Calu3 (cell line): ENCODE measurements at regions not wholly inside any gene's neighbourhood (a gene's known extent, or its start where the extent isn't known, plus 50 kb on each side); places are given as distances from the start of the nearest gene placed in this dataset.

Experiments
- BruUV-seq: library from RNA; stranded (reverse); fragments of 400-500 nt; replicated peaks from 2 replicates; lab custom pipeline; 2021; lab: Mats Ljungman, UMichigan
- CTCF ChIA-PET: fragments of 300-600 bp; sonication (Branson Sonifier 250); formaldehyde crosslinking; loops from one replicate; lab custom pipeline; 2022; ENCODE audit warnings: antibody characterized with exemption; lab: Charles Lee
- DNase-seq: peaks from one replicate; pipeline ENCODE4 v3.0.0; 2022
- H3K27ac Mint-ChIP-seq: one replicate; pipeline ENCODE4 v1.8.0; 2022; ENCODE audit warnings: mixed read lengths; ENCODE audit not compliant: unreplicated experiment
- H3K27me3 Mint-ChIP-seq: one replicate; pipeline ENCODE4 v1.8.0; 2022; ENCODE audit warnings: mixed read lengths; ENCODE audit not compliant: unreplicated experiment
- H3K36me3 Mint-ChIP-seq: one replicate; pipeline ENCODE4 v1.8.0; 2022; ENCODE audit warnings: mild to moderate bottlenecking, moderate library complexity, mixed read lengths; ENCODE audit not compliant: insufficient read depth, unreplicated experiment
- H3K4me1 Mint-ChIP-seq: one replicate; pipeline ENCODE4 v1.8.0; 2022; ENCODE audit warnings: mild to moderate bottlenecking, low read depth, mixed read lengths; ENCODE audit not compliant: unreplicated experiment
- H3K4me3 Mint-ChIP-seq: one replicate; pipeline ENCODE4 v1.8.0; 2022; ENCODE audit warnings: mild to moderate bottlenecking, low read depth, moderate library complexity, mixed read lengths; ENCODE audit not compliant: unreplicated experiment
- H3K9me3 Mint-ChIP-seq: one replicate; pipeline ENCODE4 v1.8.0; 2022; ENCODE audit warnings: low read depth, mixed read lengths; ENCODE audit not compliant: unreplicated experiment
- intact Hi-C: fragments of 100-400 bp; cut with micrococcal nuclease; formaldehyde crosslinking; loops from one replicate; pipeline ENCODE4 v1.10.0; 2022; ENCODE audit not compliant: unreplicated experiment
- TF ChIP-seq, protein P1 (sequence below): fragments of 200-600 bp; IDR thresholded peaks from one replicate; pipeline ENCODE4 v1.8.0; 2022; ENCODE audit warnings: antibody characterized with exemption; ENCODE audit not compliant: unreplicated experiment

DNA sequence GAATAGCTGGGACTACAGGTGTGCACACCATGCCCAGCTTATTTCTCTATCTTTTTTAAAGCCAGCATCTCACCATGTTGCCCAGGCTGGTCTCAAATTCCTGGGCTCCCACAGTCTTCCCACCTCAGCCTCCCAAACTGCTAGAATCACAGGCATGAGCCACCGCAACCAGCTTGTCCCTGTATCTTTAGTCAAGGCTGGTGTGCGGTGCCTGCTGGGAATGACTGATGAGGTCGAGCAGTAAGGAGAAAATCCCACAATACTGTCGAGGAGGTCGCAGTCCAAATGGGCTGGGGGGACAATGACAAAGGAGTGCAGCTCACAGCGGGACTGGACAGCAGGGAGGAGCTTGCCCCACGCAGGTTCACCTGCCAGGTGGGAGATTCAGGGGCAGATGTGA, 50.2 kb upstream of the CALN1 start:
- H3K9me3 Mint-ChIP-seq, result no peaks in the 10 kb centered on the region
- H3K4me3 Mint-ChIP-seq, result no peak overlapping the region
- no peak for DNase-seq
- BruUV-seq, result no TSS peak
- H3K27me3 Mint-ChIP-seq, result no peaks in the 10 kb centered on the region
- H3K4me1 Mint-ChIP-seq, result peaks cover 7% of the 10 kb centered on the region
- H3K27ac Mint-ChIP-seq, result no peak overlapping the region
- no peaks in the 10 kb centered on the region for H3K36me3 Mint-ChIP-seq
- TF ChIP-seq, protein P1, sequence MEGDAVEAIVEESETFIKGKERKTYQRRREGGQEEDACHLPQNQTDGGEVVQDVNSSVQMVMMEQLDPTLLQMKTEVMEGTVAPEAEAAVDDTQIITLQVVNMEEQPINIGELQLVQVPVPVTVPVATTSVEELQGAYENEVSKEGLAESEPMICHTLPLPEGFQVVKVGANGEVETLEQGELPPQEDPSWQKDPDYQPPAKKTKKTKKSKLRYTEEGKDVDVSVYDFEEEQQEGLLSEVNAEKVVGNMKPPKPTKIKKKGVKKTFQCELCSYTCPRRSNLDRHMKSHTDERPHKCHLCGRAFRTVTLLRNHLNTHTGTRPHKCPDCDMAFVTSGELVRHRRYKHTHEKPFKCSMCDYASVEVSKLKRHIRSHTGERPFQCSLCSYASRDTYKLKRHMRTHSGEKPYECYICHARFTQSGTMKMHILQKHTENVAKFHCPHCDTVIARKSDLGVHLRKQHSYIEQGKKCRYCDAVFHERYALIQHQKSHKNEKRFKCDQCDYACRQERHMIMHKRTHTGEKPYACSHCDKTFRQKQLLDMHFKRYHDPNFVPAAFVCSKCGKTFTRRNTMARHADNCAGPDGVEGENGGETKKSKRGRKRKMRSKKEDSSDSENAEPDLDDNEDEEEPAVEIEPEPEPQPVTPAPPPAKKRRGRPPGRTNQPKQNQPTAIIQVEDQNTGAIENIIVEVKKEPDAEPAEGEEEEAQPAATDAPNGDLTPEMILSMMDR, result no peak
- intact Hi-C loops, result no loop called here
- CTCF ChIA-PET, result no interaction called here
